ENCODE measurements at regions not wholly inside any gene's neighbourhood (a gene's known extent, or its start where the extent isn't known, plus 50 kb on each side); places are given as distances from the start of the nearest gene placed in this dataset.

- Histone ChIP-seq H3K27me3 (ENCODE audit: insufficient read depth, low read length, poor library complexity, severe bottlenecking) (no peaks in the 10 kb centered on the region), H3K36me3 (ENCODE audit: insufficient read depth, low read length) (no peaks in the 10 kb centered on the region), H3K4me1 (ENCODE audit: insufficient read depth, low read length) (no peaks in the 10 kb centered on the region), H3K27ac (ENCODE audit: low read depth, low read length) (no peak overlapping the region), H3K4me3 (ENCODE audit: low read length) (no peak overlapping the region), H3K9me3 (ENCODE audit: low read length) (no peaks in the 10 kb centered on the region)
- CTCF ChIA-PET = no interaction called here
- peaks cover 8 to 22% of the 10 kb centered on the region in 2 donors for H3K27me3 Mint-ChIP-seq
- POLR2A ChIA-PET = no interaction called here
- H3K36me3 Mint-ChIP-seq = no peaks in the 10 kb centered on the region
- H3K27ac Mint-ChIP-seq = no peak overlapping the region
- no peak for DNase-seq
- H3K4me1 Mint-ChIP-seq = no peaks in the 10 kb centered on the region
- no peak overlapping the region for H3K4me3 Mint-ChIP-seq
- H3K9me3 Mint-ChIP-seq = no peaks in the 10 kb centered on the region
Observed at GRCh38 chr3:5072100-5072816, 49.8 kb upstream of the ARL8B start.
